ENCODE measurements at regions not wholly inside any gene's neighbourhood (a gene's known extent, or its start where the extent isn't known, plus 50 kb on each side); places are given as distances from the start of the nearest gene placed in this dataset.

DNA sequence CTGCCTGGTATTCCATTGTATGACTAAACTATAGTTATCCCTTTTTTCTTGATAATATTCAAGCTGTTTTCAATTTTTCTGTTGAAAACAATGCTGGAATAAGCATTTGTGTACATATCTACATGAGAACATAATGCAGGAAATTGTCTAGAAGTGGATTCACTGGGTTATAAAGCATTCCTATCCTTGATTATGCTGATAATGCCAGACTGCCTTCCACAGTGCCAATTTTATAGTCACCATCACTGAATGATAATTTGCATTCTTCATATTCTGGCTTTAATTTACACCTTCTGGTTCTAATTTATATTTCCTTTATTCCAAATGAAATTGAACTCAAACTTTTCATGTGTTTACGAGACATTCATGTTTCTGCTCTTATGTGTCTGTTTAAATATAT lies 651.0 kb upstream of the PLXNA2 start:
- Histone ChIP-seq H2AFZ (no peak overlapping the region), H3K27me3 (ENCODE audit: insufficient read depth, low read depth) (0 out of 2 replicates have a peak, but pooled peaks cover 7% of the 10 kb centered on the region), H3K4me3 (no peak overlapping the region), H3K79me2 (ENCODE audit: low read depth) (no peaks in the 10 kb centered on the region), H3K4me2 (no peak overlapping the region), H3K9me3 (ENCODE audit: insufficient read depth, low read depth) (no peaks in the 10 kb centered on the region), H3K27ac (no peak overlapping the region), H4K20me1 (ENCODE audit: insufficient read depth) (no peaks in the 10 kb centered on the region), H3K9me2 (ENCODE audit: insufficient read depth) (no peaks in the 10 kb centered on the region), H3K4me1 (replicated peaks; ENCODE audit: insufficient read depth) (no peaks in the 10 kb centered on the region), H3K36me3 (ENCODE audit: low read depth) (no peaks in the 10 kb centered on the region), H3F3A (ENCODE audit: insufficient read depth, low read depth) (no peaks in the 10 kb centered on the region)
- ChIA-PET POLR2A (ENCODE audit: unreplicated experiment) (interaction anchor here (0.7 kb wide), 1 partner anchor 279 kb away, joined by 10 read pairs; no protein-coding TSS in a partner anchor), CTCF (no interaction called here)
- intact Hi-C loops (cut with micrococcal nuclease; ENCODE audit: unreplicated experiment): no loop called here
- TF ChIP-seq EZH2 (IDR thresholded peaks at IDR 0.05; ENCODE audit: low read depth): no peak
- TF ChIP-seq, protein P1, sequence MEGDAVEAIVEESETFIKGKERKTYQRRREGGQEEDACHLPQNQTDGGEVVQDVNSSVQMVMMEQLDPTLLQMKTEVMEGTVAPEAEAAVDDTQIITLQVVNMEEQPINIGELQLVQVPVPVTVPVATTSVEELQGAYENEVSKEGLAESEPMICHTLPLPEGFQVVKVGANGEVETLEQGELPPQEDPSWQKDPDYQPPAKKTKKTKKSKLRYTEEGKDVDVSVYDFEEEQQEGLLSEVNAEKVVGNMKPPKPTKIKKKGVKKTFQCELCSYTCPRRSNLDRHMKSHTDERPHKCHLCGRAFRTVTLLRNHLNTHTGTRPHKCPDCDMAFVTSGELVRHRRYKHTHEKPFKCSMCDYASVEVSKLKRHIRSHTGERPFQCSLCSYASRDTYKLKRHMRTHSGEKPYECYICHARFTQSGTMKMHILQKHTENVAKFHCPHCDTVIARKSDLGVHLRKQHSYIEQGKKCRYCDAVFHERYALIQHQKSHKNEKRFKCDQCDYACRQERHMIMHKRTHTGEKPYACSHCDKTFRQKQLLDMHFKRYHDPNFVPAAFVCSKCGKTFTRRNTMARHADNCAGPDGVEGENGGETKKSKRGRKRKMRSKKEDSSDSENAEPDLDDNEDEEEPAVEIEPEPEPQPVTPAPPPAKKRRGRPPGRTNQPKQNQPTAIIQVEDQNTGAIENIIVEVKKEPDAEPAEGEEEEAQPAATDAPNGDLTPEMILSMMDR (conservative IDR thresholded peaks at IDR 0.05): no peak
- DNase-seq: no peak
- BruUV-seq (replicated peaks): no TSS peak

GRCh38 chr1:208895820-208896219 lies 651.6 kb upstream of the PLXNA2 start:
- Histone ChIP-seq H3K4me3 (no peak overlapping the region), H4K20me1 (ENCODE audit: insufficient read depth) (no peaks in the 10 kb centered on the region), H3K9me2 (ENCODE audit: insufficient read depth) (no peaks in the 10 kb centered on the region), H3K27ac (no peak overlapping the region), H3K9me3 (ENCODE audit: insufficient read depth, low read depth) (no peaks in the 10 kb centered on the region), H3K36me3 (ENCODE audit: low read depth) (no peaks in the 10 kb centered on the region), H3K79me2 (ENCODE audit: low read depth) (no peaks in the 10 kb centered on the region), H3K4me2 (no peak overlapping the region), H3F3A (ENCODE audit: insufficient read depth, low read depth) (no peaks in the 10 kb centered on the region), H3K27me3 (ENCODE audit: insufficient read depth, low read depth) (0 out of 2 replicates have a peak, but pooled peaks cover 7% of the 10 kb centered on the region), H2AFZ (no peak overlapping the region), H3K4me1 (replicated peaks; ENCODE audit: insufficient read depth) (no peaks in the 10 kb centered on the region)
- POLR2A ChIA-PET (ENCODE audit: unreplicated experiment): interaction anchor here (0.7 kb wide), 1 partner anchor 280 kb away, joined by 10 read pairs; no protein-coding TSS in a partner anchor
- TF ChIP-seq, protein P1 (conservative IDR thresholded peaks at IDR 0.05): no peak
- no peak for TF ChIP-seq EZH2 (IDR thresholded peaks at IDR 0.05; ENCODE audit: low read depth)
- intact Hi-C loops (cut with micrococcal nuclease; ENCODE audit: unreplicated experiment): no loop called here
- DNase-seq: no peak
- CTCF ChIA-PET: interaction anchor here (0.6 kb wide), 1 partner anchor 874 kb away, joined by 7 read pairs; no protein-coding TSS in a partner anchor
- no TSS peak for BruUV-seq (replicated peaks)

DNA sequence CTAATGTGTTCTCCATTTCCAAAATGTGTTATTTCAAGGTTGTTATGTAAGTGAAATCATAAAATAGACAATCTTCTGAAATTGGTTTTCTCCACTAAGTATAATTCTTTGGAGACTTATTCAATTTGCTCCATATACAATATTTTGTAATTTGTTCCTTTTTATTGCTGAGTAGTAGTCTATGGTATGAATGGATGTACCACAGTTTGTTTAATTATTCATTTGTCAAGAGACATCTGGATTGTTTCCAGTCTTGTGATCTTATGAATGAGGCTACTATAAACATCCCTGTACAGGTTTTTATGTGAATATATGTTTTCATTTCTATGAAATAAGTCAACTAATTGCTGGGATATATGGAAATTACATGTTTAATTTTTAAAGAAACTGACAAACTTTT lies 652.6 kb upstream of the PLXNA2 start:
- no peaks in the 10 kb centered on the region for H3K4me1 ChIP-seq (replicated peaks; ENCODE audit: insufficient read depth)
- POLR2A ChIA-PET (ENCODE audit: unreplicated experiment): no interaction called here
- 0 out of 2 replicates have a peak, but pooled peaks cover 7% of the 10 kb centered on the region for H3K27me3 ChIP-seq (ENCODE audit: insufficient read depth, low read depth)
- no peaks in the 10 kb centered on the region for H3K9me2 ChIP-seq (ENCODE audit: insufficient read depth)
- intact Hi-C loops (cut with micrococcal nuclease; ENCODE audit: unreplicated experiment): no loop called here
- H3K27ac ChIP-seq: no peak overlapping the region
- CTCF ChIA-PET: no interaction called here
- TF ChIP-seq, protein P1 (conservative IDR thresholded peaks at IDR 0.05): no peak
- no peaks in the 10 kb centered on the region for H3K79me2 ChIP-seq (ENCODE audit: low read depth)
- no peaks in the 10 kb centered on the region for H4K20me1 ChIP-seq (ENCODE audit: insufficient read depth)
- H3K36me3 ChIP-seq (ENCODE audit: low read depth): no peaks in the 10 kb centered on the region
- no peak for DNase-seq
- H2AFZ ChIP-seq: no peak overlapping the region
- H3K9me3 ChIP-seq (ENCODE audit: insufficient read depth, low read depth): no peaks in the 10 kb centered on the region
- H3K4me3 ChIP-seq: no peak overlapping the region
- H3F3A ChIP-seq (ENCODE audit: insufficient read depth, low read depth): no peaks in the 10 kb centered on the region
- no peak overlapping the region for H3K4me2 ChIP-seq
- no TSS peak for BruUV-seq (replicated peaks)

Data from PC-9 (cell line).